NCI-H2081 treated with DMSO at 0.1 percent for 48 hours (cell line): ENCODE measurements at regions not wholly inside any gene's neighbourhood (a gene's known extent, or its start where the extent isn't known, plus 50 kb on each side); places are given as distances from the start of the nearest gene placed in this dataset.

Experiments used
- DNase-seq: peaks from one replicate; lab custom pipeline; 2025; lab: John Stamatoyannopoulos, UW

GRCh38 chr3:153657046-153657445 lies 464.1 kb upstream of the ARHGEF26 start:
- DNase-seq, result no peak

GRCh38 chr3:153657461-153657860 lies 463.7 kb upstream of the ARHGEF26 start:
- no peak for DNase-seq

GRCh38 chr3:153658136-153658535 lies 463.1 kb upstream of the ARHGEF26 start:
- DNase-seq, result no peak

- DNase-seq, result no peak
Observed at GRCh38 chr3:153666991-153667740, 454.0 kb upstream of the ARHGEF26 start.

GRCh38 chr3:153669527-153669926 lies 451.7 kb upstream of the ARHGEF26 start:
- no peak for DNase-seq

GRCh38 chr3:153670577-153670976 lies 450.6 kb upstream of the ARHGEF26 start:
- DNase-seq, result no peak

- DNase-seq, result no peak
Observed at GRCh38 chr3:153673853-153674252, 447.3 kb upstream of the ARHGEF26 start.

- no peak for DNase-seq
Observed at GRCh38 chr3:153679714-153680113, 441.5 kb upstream of the ARHGEF26 start.

GRCh38 chr3:153680526-153680925 lies 440.7 kb upstream of the ARHGEF26 start:
- DNase-seq, result no peak

GRCh38 chr3:153681057-153681456 lies 440.1 kb upstream of the ARHGEF26 start:
- DNase-seq, result no peak

- DNase-seq, result no peak
Observed at GRCh38 chr3:153688301-153689120, 432.7 kb upstream of the ARHGEF26 start.

- no peak for DNase-seq
Observed at GRCh38 chr3:153693207-153693606, 428.0 kb upstream of the ARHGEF26 start.

GRCh38 chr3:153702106-153702505 lies 419.1 kb upstream of the ARHGEF26 start:
- DNase-seq, result no peak

- no peak for DNase-seq
Observed at GRCh38 chr3:153704115-153704514, 417.1 kb upstream of the ARHGEF26 start.

GRCh38 chr3:153706706-153707105 lies 414.5 kb upstream of the ARHGEF26 start:
- no peak for DNase-seq

- no peak for DNase-seq
Observed at GRCh38 chr3:153714016-153714415, 407.2 kb upstream of the ARHGEF26 start.

GRCh38 chr3:153714588-153715290 lies 406.5 kb upstream of the ARHGEF26 start:
- no peak for DNase-seq

GRCh38 chr3:153722157-153722556 lies 399.0 kb upstream of the ARHGEF26 start:
- no peak for DNase-seq

GRCh38 chr3:153731071-153731470 lies 390.1 kb upstream of the ARHGEF26 start:
- no peak for DNase-seq

- no peak for DNase-seq
Observed at GRCh38 chr3:153734777-153735551, 386.2 kb upstream of the ARHGEF26 start.

- no peak for DNase-seq
Observed at GRCh38 chr3:153740109-153740508, 381.1 kb upstream of the ARHGEF26 start.

- DNase-seq, result no peak
Observed at GRCh38 chr3:153744889-153745288, 376.3 kb upstream of the ARHGEF26 start.
